HK-2 (cell line): ENCODE measurements at regions not wholly inside any gene's neighbourhood (a gene's known extent, or its start where the extent isn't known, plus 50 kb on each side); places are given as distances from the start of the nearest gene placed in this dataset.
"Not testable (repeated sequence)": the region's sequence is repeated elsewhere in the genome, so short reads cannot be mapped to it uniquely, and the experiment has no call there.

Source experiments
- DNase-seq: peaks from one replicate; pipeline ENCODE4 v3.0.0-alpha.2; 2018; ENCODE audit not compliant: unreplicated experiment

DNA sequence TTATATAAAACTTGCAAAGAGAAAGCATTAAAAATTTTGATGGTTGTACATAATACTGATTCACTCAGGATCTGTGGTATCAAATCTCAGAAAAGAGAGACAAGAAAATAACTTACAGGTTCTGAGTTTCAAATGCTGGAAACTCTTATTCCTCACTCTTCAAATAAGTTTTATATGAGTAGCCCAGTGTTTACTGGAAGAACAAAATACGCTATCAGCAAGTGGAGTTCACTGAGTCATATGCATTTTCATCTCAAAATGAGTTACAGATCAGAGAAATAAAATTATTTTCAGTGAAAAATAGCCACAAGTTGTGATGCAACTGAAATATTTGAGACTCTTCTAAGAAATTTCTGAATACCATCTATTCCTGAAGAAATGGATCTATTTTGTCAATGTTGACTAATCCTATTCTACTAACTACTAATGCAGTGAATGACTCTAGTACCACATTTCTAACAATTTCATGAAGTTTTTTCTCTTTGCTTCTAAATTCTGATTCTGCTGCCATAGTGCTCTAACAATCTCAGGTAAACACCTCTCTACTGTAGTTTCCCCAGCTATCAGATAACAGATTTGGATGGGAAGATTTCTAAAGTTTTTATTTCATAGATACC lies 391.7 kb downstream of the ZEB2 start:
- DNase-seq, result no peak

DNA sequence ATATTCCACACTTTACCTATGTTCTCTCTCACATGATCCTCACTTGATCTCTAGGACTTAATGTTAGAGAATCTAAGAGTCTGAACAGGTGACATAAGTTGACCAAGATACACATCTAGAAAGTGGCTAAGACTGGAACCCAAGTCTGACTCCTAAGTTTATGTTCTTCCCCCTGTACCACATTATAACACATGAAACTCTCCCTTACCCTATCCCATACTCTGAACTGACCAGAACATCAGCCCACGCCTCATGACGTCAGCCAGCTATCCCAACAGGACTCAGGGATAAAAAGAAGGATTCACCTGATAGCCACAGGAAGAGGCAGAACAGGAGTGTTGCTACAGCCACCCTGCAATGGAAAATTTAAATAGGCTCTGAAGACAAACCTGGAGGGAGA lies 392.2 kb downstream of the ZEB2 start:
- no peak for DNase-seq

DNA sequence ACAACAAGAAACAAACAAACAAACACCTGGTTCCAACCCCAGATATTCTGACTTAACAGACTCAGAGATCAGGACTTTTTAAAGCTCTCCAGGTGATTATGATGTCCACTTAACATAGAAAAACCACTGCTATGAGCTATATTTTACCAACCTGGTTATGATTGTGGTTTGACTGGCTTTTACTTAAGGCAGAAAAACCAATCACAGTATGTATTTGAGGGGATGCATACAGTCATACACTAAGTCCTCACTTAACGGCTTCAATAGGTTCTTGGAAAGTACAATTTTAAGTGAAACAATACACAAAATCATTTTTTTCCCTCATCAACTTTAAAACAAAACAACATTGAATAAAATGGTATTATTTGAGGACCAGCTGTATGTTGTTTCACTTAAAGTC lies 393.6 kb downstream of the ZEB2 start:
- no peak for DNase-seq

DNA sequence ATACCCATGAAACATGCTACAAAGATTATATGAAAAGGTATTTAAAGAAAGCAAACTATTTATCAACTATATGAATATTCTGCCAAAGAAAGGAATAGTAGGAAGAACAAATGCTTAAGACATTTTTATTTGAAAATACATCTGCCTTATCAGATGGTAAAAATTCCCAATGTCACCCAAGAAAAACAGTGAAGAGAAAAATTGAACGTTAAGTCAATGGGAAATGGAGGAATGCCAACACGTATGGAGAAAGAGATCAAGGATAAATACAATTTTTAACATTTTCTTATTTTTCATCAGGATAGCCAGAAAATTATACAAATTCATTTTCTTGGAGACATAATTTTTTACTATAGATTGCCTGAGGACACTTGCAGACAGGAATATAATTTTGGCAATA lies 394.2 kb downstream of the ZEB2 start:
- no peak for DNase-seq

DNA sequence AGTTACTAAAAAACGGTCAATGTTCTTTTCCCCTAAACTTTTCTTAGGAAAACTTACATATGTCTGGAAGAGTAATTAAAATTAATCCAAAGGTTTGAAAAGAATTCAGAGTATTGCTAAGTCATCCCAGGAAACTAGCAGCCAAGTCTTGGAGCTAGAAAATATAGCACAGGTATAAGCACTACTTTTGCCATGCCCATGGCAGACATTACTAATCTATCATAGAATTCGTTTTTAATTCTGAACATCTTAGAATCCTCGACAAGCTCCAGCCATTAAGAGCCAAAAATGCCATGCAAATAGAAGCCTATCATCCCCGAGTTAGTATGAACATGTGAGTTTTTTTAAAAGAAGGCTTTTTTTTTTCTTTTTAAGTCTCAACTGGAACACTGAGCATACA lies 395.0 kb downstream of the ZEB2 start:
- DNase-seq, result no peak

DNA sequence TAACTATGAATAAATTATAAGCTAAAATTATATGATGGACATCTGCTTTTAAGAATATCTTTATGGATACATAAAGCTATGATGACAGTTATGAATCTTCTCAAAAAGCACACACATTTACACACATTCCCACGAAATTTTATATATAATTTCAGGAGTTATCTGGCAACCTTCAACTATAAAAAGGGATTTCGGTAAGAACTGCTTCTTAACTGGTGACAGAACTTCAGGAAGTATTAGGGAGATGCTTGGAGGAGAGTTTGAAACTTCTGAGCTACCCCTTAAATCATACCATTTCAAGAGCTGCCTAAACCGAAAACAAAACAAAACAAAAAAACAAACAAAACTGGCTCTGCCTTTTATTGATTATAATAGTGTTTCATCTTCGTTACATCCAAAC lies 399.4 kb downstream of the ZEB2 start:
- DNase-seq, result no peak

DNA sequence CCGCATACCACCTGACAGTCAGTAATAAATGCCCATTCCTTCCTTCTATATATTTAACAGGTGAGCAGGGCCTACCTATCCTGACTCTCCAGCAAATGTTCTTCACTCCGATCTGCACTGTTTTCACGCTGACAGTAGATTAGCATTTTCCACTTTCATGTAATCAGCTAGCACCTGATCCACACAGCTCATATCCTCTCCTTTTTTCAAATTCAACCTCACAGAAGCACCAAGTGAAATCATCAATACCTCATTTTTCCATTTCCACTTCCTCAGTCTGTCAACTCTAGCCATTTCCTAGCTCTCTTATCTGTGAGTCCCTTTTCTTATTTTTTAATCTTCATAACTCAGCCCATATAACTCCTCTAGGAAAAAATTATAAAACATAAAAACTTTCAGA lies 402.8 kb downstream of the ZEB2 start:
- DNase-seq, result no peak

DNA sequence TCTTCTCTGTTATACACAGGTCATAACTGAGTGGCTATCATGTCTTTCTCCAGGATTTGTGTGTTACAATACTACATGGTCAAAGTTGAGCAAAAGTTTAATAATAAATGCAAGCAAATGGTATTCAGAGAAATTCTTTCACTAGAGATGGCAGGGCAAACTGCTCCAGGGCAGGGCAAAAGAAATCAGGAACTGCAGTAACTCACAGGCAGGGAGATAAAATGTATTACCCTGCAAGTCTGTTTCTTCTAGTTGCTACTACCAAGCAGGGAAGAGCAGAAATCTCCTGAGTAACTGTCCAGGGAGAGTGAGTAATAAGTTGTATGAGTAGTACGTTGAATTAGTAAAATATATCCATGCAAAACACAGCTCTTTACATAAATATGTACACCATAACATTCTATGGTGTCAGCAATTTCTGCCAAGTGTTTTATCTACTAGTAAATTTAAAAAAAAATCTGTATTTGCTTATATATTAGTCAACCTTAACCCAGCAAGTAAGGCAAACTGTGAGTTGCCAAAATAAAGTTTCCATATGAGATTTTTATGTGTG lies 404.1 kb downstream of the ZEB2 start:
- DNase-seq, result no peak

DNA sequence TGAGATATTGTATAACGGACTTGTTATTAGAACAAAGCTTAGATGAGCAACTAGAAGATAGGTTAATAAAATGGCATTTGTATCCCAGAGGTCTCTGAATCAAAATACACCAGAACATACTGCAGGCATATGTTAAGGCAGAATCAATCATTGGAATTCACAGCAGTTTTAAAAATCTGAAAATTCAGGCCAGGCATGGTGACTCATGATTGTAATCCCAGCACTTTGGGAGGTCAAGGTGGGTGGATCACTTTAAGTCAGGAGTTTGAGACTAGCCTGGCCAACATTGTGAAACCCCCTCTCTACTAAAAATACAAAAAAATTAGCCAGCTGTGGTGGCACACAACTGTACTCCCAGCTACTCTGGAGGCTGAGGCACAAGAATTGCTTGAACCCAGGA lies 405.2 kb downstream of the ZEB2 start:
- DNase-seq, result no peak

DNA sequence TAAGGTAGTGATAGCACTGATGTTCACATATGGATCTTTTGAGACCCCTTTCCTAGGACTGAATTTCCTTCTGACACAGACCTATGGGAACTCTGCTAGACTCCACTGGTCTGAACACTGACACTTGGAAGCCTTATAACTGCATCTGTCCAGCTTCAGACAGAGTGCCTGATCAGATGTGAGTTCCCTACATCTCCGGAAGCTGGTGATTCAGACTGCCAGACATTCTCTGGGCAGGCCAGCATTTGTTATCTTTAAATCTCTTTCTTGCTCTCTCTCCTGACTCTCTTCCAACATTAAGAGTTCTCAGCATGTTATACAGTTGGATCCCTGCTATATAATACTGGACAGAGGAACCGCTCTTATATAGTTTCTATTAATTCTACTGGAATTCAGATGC lies 408.5 kb downstream of the ZEB2 start:
- DNase-seq, result no peak

DNA sequence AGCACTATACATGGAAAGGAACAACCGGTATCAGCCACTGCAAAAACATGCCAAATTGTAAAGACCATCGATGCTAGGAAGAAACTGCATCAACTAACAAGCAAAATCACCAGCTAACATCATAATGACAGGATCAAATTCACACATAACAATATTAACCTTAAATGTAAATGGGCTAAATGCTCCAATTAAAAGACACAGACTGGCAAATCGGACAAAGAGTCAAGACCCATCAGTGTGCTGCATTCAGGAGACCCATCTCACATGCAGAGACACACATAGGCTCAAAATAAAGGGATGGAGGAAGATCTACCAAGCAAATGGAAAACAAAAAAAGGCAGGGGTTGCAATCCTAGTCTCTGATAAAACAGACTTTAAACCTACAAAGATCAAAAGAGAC lies 413.8 kb downstream of the ZEB2 start:
- DNase-seq, result not testable (repeated sequence)

DNA sequence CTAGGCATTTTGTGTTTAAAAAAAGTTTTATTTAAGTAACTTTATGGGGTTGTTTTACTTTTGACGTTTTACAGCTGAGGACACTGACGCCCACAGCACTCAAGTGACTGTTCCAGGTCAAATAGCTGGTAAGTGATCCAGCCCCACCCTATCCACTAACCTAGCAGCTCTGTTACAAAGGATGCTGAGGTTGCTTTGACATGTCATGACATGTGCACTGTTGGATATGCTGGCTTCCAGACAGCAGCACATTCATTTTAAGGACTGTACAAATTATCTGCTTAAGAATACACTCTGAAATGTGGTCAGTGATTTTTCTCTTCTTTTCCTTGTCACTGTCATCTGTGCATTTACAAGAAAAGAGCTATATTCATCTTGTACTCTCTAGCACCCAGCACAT lies 417.5 kb downstream of the ZEB2 start:
- no peak for DNase-seq

DNA sequence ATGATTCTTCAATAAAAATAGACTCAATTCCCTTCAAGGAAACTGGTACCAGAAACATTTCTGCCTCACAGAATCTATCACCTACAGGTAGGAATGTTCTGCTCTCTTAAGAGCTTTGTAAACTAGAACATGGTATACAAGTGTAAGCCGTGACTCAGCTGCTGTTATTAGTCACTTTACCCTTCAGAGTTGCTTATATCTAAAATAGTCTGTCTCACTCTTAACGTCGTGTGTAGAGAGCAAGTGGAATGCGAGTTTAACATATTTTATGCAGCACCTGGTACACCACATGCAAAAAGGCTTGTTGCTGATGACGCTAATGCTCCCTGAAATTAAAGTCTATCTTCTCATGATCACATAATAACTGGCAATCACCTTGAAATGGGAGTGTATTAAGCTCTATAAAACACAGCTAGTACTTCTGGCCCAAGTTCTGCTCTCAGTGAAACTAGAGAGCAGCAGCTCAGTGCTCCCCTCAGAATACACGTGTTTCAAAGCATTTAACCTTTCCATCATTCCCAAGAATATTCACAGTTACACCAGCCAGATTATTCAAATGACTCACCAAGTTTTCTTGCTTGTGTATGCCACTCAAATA lies 420.0 kb downstream of the ZEB2 start:
- DNase-seq, result no peak

DNA sequence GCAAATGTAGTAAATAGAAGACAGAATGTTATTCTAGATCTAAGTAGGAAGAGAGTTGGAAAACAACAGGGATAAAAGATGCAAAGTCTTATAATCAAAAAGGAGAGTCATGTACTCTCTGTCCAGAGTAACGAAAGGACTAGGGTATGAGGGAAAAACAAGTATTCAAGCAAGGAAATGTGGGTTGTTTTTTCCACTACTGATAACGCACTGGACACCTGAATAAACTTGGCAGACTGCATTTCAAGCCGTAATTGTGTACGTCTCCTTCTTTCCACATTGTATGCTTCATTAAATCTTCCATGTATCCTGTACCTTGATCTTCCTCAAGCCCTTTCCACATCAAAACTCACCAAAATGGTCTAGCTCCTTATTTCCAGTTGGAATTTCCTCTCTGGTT lies 420.6 kb downstream of the ZEB2 start:
- DNase-seq, result no peak

DNA sequence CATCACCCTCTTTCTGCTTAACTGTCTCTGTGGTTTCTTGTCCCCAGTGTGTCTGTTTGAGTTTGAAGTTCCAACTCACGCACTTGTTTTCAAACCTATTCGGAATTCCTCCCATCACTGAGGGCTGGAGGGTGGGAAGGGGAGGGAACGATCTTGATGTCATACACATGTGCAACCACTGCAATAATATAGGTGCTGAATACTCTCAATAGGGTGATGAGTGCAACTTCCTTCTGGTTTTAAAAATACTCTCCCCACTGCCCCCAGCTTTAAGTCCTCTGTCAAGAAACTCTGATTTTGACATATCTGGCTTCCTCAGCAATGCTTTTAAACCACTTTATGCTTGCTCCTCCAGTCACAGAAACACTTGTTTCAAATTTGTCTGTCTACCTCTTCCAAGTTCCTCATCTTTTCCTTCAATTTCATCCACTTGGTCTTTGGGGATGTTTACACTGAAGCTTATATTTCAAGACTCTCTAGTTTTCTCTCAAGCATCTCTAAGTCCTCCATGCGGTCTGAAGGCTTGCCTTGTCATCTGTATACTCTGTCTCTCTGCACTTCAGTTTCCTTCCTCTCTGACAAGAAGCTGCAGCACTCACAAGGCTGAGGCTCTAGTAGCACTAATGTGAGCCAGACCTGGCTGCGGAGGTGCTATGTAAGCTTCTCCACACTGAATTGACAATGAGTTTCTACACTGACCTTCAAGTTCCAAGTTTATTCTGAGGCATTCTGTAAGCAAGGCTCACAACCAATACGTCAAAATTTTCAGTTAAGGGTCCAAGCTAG lies 422.3 kb downstream of the ZEB2 start:
- DNase-seq, result no peak

DNA sequence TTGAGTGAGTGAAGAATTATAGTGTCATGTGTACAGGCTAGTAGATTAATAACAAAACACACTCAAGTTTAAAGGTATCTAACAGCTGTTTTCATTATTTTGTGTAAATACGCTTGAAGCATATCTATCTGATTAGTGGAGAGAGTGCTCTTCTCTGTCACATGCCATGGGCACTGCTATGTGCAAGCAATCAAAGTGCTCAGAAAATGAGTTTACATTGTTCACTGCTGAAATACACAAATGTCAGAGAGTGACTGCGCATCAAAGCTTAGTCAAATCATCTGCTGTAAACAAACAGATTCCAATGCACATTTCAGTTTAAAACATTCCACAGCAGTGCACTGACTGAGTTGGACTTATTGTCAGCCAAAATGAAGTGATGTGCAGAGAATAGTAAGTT lies 423.4 kb downstream of the ZEB2 start:
- no peak for DNase-seq

DNA sequence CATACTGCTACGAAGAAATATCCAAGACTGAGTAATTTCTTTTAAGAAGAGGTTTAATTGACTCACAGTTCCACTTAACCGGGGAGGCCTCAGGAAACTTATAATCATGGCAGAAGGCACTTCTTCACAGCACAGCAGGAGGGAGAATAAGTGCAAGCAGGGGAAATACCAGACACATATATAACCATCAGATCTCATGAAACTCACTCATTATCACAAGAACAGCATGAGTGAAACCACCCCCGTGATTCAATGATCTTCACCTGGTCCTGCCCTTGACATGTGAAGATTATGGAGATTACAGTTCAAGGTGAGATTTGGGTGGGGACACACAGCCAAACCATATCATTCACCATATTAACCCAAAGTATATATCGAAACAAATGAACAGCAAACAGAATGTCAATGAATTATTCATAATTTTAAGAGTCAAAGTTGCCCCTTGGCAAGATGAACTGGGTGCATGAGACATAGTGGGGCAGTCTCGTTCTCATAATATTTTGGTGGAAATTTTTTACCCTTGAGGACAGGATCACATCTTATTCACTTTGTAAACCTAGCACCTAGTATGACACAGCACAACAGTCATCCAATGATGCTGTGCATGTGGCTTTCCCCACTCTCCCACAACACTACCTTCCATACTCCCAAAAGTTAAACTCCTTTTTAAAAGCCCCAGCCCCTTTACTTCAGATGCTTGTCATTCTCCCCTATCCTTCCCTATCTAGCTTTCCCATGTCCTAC lies 425.3 kb downstream of the ZEB2 start:
- DNase-seq, result no peak

DNA sequence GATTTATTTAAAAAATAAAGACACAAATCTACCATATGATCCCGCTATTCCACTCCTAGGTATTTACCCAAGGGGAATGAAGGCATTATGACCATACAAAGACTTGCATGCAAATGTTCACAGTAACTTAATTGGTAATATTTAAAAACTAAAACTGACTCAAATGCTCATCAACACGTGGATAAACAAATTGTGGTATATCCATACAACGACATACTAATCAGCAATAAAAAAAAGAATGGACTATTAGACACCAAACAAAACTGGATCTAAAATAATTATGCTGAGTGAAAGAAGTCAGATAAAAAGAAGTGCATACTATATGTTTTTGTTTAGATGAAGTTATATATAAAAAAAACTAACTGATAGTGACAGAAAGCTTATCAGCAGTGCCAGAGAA lies 428.3 kb downstream of the ZEB2 start:
- no peak for DNase-seq

DNA sequence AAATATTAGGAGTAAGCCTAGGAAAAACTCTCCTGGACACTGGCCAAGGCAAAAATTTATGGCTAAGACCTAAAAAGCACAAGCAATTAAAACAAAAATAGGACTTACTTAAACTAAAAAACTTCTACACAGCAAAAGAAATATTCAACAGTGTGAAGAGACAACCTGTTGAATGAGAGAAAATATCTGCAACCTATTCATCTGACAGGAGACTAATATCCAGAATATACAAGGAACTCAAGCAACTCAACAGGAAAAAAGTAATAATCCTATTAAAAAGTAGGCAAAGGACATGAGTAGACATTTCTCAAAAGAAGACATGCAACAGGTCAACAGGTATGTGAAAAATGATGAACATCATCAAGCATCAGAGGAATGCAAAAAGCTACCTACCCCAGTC lies 431.1 kb downstream of the ZEB2 start:
- no peak for DNase-seq

DNA sequence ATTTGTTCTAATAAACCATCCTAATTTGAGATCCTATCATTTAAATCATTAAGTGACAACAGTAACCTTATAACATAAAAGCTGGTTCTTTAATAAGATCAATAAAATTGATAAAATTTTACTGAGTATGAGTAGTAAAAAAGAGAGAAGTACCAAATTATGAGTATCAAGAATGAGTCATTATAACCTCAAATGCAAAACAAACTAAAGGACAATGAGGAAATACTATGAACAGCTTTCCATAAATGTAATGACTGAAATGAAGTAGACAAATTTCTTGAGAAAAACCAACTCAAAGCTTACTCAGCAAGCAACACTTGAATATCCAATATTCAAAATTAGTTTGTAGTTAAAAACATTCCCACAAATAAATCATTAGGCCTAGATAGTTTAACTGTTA lies 433.0 kb downstream of the ZEB2 start:
- no peak for DNase-seq

DNA sequence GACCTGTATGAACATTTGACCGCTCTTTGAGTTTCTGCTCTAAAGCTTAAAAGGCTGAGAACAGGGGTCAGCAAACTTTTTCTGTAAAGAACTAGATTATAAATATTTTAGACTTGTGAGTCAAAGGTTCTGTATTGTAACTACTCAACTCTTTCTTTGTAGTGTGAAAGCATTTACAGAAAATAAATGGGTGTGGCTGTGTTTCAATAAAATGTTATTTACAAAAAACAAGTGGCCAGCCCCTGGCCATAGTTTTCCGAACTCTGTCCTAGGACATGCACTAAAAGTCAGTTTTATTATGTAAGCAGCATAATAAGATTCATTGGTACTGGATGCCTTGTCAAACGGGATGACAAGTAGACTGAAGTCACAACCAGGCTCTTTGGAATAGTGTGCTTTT lies 434.9 kb downstream of the ZEB2 start:
- DNase-seq, result no peak

DNA sequence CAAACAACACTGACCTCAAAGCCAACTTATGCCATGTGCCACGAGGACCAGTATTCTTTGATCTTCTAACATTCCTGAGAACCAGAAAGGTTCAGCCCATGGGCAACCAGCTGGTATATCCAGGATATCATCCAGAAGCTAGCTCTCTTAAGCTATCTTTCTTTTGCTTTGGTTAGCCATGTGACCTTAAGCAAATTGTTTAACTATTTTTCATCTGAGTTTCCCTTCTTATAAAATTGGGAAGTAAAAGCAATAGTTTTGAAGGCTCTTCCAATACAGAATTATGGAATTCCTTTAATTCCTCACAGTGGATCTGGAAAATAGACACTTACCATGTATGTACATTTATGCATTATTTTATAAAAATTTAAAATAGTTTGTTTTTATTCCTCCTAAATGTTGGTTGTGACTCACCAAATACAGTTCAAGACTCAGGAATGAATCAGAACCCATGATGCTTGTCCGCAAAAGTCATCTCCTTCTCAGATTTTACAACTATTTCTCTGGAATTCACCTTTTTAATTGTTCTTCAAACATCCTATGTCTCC lies 435.7 kb downstream of the ZEB2 start:
- DNase-seq, result peak; percentile 36
